DLD1 (cell line): ENCODE measurements at regions not wholly inside any gene's neighbourhood (a gene's known extent, or its start where the extent isn't known, plus 50 kb on each side); places are given as distances from the start of the nearest gene placed in this dataset.

Experiments
- in situ Hi-C: cut with HindIII; loops from 2 replicates; pipeline ENCODE4 v1.10.0; 2017; ENCODE audit warnings: low sequenced_read_pairs

DNA sequence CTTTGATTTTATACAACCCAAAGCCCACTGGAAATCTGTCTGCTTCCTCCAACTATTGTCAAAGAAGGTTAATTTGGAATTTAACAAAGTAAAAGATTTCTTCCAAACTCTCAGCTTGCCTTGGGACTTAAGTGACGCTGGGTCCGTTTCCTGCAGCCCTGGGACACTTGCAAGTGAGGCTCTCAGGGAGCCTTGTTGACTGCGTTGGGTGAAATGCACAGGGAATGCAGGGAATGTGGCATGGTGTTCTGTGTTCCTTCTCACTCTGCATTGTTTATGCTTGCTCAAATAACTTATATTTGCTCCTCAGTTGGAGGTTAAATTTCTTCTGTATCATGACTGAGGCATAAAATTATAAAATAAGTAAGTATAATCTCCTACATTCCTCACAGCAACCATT, 60.9 kb upstream of the TJP1 start:
- in situ Hi-C loops: no loop called here

DNA sequence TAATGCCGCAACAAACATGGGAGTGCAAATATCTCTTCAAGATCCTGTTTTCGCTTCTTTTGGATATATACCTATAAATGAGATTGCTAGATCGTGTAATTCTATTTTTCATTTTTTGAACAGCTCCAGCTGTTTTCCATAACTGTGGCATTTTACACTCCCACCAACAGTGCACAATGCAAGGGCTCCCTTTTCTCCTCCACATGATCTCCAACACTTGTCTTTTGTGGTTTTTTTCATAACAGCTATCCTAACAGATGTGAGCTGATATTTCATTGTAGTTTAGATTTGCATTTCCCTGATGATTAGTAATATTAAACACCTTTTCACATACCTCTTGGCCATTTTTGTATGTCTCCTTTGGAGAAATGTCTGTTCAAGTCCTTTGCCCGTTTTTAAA, 58.6 kb upstream of the TJP1 start:
- in situ Hi-C loops: no loop called here

DNA sequence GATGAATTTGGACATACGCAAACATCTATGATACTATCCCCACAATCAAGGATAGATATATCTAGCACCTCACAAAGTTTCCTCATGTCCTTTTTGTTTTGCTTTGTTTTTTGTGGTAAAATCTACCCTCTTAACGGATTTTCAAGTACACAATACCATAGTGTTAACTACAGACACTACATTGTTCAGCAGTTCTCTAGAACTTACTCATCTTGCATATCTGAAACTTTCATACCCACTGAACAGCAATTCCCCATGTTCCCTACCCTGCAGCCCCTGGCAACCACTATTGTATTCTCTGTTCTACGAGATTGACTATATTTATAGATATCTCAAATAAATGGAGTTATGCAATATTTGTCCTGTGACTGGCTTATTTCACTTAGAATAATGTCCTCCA, 58.1 kb upstream of the TJP1 start:
- in situ Hi-C loops: no loop called here

DNA sequence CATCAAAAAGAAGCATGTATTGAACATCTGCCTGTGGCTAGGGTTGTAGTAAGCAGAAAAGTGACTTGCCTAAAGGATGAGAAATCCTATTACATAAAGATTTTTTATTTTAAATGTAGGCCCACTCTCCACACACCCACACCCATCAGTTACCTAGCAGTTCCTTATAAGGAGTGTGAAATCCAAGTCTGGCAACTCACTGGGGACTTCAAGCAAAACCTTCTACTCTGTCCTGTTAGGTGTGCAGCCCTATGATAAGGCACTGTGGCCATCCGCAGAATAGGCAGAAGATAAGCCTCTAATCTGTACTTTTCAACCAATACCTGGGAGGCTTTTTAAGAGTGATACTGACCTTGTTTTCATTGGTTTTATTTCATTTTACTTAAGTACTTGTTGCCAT, 52.7 kb upstream of the TJP1 start:
- in situ Hi-C loops: no loop called here

DNA sequence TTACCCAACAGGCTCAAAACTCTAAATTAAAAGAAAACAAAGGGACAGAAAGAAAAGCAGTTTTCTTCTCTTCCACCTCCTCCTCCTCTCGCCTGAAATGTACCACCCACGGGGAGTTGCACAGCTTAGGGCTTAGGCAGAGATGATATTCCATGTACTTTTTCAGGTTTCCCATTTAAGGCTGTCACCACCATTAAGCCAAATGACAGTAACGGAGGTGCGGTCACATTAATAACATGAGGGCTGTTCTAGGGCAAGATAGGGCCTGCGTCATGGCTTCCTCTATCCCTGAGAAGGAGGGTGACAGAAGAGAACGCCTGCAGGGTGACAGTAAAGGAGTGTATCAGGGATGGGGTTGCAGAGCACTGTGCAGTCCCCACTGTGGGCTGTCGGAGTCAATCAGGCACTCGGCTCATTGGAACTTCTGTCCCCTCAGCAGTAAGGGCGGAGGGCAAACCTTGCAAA, 51.7 kb upstream of the TJP1 start:
- in situ Hi-C loops: no loop called here

DNA sequence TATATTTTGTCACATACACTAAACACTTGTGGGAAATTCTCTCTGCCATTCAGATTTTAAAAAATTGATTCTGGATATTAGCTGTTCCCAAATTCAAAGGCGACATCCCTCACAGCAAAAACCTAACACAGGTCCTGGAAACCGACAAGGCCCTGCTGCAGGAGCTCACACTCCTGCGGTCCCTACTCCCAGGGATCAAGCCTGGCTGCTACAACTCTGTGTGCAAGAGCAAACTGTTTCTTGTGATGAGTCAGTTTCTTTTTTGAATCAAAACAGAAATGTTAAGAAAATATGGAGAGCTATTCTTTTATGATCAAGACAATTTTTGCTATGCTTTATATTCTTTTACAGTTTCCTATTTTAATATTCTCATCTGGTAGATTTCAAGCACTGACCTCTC, 51.0 kb upstream of the TJP1 start:
- in situ Hi-C loops: no loop called here

DNA sequence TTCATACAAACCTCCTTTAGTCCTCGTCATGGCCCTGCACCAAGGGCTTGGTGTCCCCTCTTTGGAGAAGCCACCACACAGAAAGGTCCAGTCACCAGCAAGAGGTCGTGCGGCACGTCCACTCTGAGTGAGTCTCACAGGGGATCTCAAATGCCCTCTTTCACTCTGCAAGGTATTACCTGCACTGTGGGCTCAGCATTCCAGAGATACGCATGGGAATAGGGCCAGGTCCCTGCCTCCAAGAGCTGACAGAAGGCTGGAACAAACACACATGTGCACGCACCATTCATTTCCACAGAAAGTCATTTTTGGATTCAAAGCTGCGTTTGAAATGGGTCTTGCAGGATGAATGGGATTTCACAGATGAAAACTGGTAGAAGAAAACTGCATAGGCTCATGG, 50.4 kb upstream of the TJP1 start:
- in situ Hi-C loops: no loop called here
